GM23338 (cell line): ENCODE measurements at regions not wholly inside any gene's neighbourhood (a gene's known extent, or its start where the extent isn't known, plus 50 kb on each side); places are given as distances from the start of the nearest gene placed in this dataset.

Experiments used
- ATAC-seq: fragments of 200-7000 bp; cut with Tn5 transposase; 3 replicates; pipeline ENCODE4 v1.9.1; 2020
- DNase-seq: peaks from one replicate; pipeline ENCODE4 v3.0.0-alpha.2; 2015; ENCODE audit warnings: low spot score
- H2AFZ ChIP-seq: fragments of 200-600 bp; sonication (generic); 2 replicates; pipeline ENCODE4 v1.8.0; 2016; ENCODE audit warnings: antibody characterized with exemption, mild to moderate bottlenecking, moderate library complexity
- H3F3A ChIP-seq: fragments of 200-600 bp; sonication (generic); replicated peaks from 2 replicates; pipeline ENCODE4 v1.8.0; 2017; ENCODE audit warnings: antibody characterized with exemption, mixed run types, low read depth
- H3K27ac ChIP-seq: fragments of 200-600 bp; sonication (generic); 2 replicates; pipeline ENCODE4 v1.6.1; 2016; ENCODE audit warnings: low read depth
- H3K27me3 ChIP-seq: fragments of 200-600 bp; sonication (generic); 2 replicates; pipeline ENCODE4 v1.8.0; 2016; ENCODE audit warnings: mild to moderate bottlenecking, mixed run types, moderate library complexity; ENCODE audit not compliant: insufficient read depth
- H3K36me3 ChIP-seq: fragments of 200-600 bp; sonication (generic); 2 replicates; pipeline ENCODE4 v1.8.0; 2016; ENCODE audit warnings: mild to moderate bottlenecking; ENCODE audit not compliant: insufficient read depth
- H3K4me1 ChIP-seq: fragments of 200-600 bp; sonication (generic); 2 replicates; pipeline ENCODE4 v1.8.0; 2016; ENCODE audit warnings: mild to moderate bottlenecking, moderate library complexity; ENCODE audit not compliant: insufficient read depth
- H3K4me2 ChIP-seq: fragments of 200-600 bp; sonication (generic); 2 replicates; pipeline ENCODE4 v1.7.1; 2017; ENCODE audit warnings: mixed run types
- H3K4me3 ChIP-seq: fragments of 200-600 bp; sonication (generic); 2 replicates; pipeline ENCODE4 v1.6.1; 2016; ENCODE audit warnings: mixed run types
- H3K79me2 ChIP-seq: fragments of 200-600 bp; sonication (generic); replicated peaks from 2 replicates; pipeline ENCODE4 v1.8.0; 2017; ENCODE audit warnings: mild to moderate bottlenecking; ENCODE audit not compliant: insufficient read depth
- H3K9me2 ChIP-seq: fragments of 200-600 bp; sonication (generic); 2 replicates; pipeline ENCODE4 v1.8.0; 2017; ENCODE audit not compliant: insufficient read depth
- H4K20me1 ChIP-seq: fragments of 200-600 bp; sonication (generic); replicated peaks from 2 replicates; pipeline ENCODE4 v1.8.0; 2017; ENCODE audit warnings: mild to moderate bottlenecking; ENCODE audit not compliant: insufficient read depth
- H3K27ac Mint-ChIP-seq: 2 replicates; pipeline ENCODE4 v1.8.0; 2020; ENCODE audit warnings: inconsistent platforms, mild to moderate bottlenecking, moderate library complexity, mixed read lengths
- H3K27me3 Mint-ChIP-seq: 3 replicates; pipeline ENCODE4 v1.8.0; 2022; ENCODE audit warnings: low read depth, mild to moderate bottlenecking, moderate library complexity, mixed read lengths, inconsistent platforms; ENCODE audit not compliant: insufficient read depth, poor library complexity
- H3K36me3 Mint-ChIP-seq: 3 replicates; pipeline ENCODE4 v1.8.0; 2021; ENCODE audit warnings: low read depth, mild to moderate bottlenecking, inconsistent platforms, moderate library complexity, mixed read lengths
- H3K4me1 Mint-ChIP-seq: 3 replicates; pipeline ENCODE4 v1.8.0; 2020; ENCODE audit warnings: mild to moderate bottlenecking, inconsistent platforms, mixed read lengths
- H3K4me3 Mint-ChIP-seq: 3 replicates; pipeline ENCODE4 v1.8.0; 2021; ENCODE audit warnings: moderate library complexity, mild to moderate bottlenecking, inconsistent platforms, mixed read lengths
- H3K9me3 Mint-ChIP-seq: 3 replicates; pipeline ENCODE4 v1.8.0; 2020; ENCODE audit warnings: moderate library complexity, mild to moderate bottlenecking, inconsistent platforms, mixed read lengths
- CREB1 ChIP-seq: fragments of 250-450 bp; sonication (Bioruptor Pico); IDR thresholded peaks from 2 replicates; pipeline ENCODE4 v1.5.0; 2020; ENCODE audit warnings: low read depth, mild to moderate bottlenecking, moderate library complexity
- CTCF ChIP-seq, 2 experiments: fragments of 200-600 bp in 1 of 2; sonication (generic) in 1 of 2; conservative IDR thresholded peaks; 2 replicates each; pipeline versions ENCODE4 v1.5.1 to v1.6.1; 2016 to 2017; ENCODE audit warnings: antibody characterized with exemption in 2 of 2, low read depth in 2 of 2, mild to moderate bottlenecking in 2 of 2, moderate library complexity in 1 of 2
- ETS1 ChIP-seq: IDR thresholded peaks from 2 replicates; pipeline ENCODE4 v1.6.1; 2016; ENCODE audit warnings: antibody characterized with exemption
- EZH2 ChIP-seq: fragments of 200-600 bp; sonication (generic); IDR thresholded peaks from one replicate; pipeline ENCODE4 v1.8.0; 2017; ENCODE audit warnings: antibody characterized with exemption, mild to moderate bottlenecking, low read depth; ENCODE audit not compliant: unreplicated experiment
- EZH2phosphoT487 ChIP-seq: fragments of 200-600 bp; sonication (generic); IDR thresholded peaks from one replicate; pipeline ENCODE4 v1.8.1; 2018; ENCODE audit warnings: antibody characterized with exemption; ENCODE audit not compliant: unreplicated experiment
- JUNB ChIP-seq: IDR thresholded peaks from one replicate; pipeline ENCODE4 v1.6.1; 2016; ENCODE audit warnings: antibody characterized with exemption; ENCODE audit not compliant: unreplicated experiment
- NANOG ChIP-seq: IDR thresholded peaks from 2 replicates; pipeline ENCODE4 v1.6.1; 2016; ENCODE audit warnings: antibody characterized with exemption, borderline replicate concordance
- POLR2AphosphoS5 ChIP-seq: IDR thresholded peaks from 2 replicates; pipeline ENCODE4 v1.6.1; 2016; ENCODE audit warnings: antibody characterized with exemption, low read depth
- REST ChIP-seq: IDR thresholded peaks from one replicate; pipeline ENCODE4 v1.6.1; 2018; ENCODE audit warnings: antibody characterized with exemption; ENCODE audit not compliant: unreplicated experiment
- STAT1 ChIP-seq: IDR thresholded peaks from one replicate; pipeline ENCODE4 v1.6.1; 2016; ENCODE audit warnings: antibody characterized with exemption; ENCODE audit not compliant: unreplicated experiment
- ZNF114 ChIP-seq: fragments of 250-450 bp; sonication (Bioruptor Pico); IDR thresholded peaks from 2 replicates; pipeline ENCODE4 v1.5.0; 2020; ENCODE audit warnings: mild to moderate bottlenecking, moderate library complexity
- ZNF331 ChIP-seq: fragments of 250-450 bp; sonication (Bioruptor Pico); IDR thresholded peaks from 2 replicates; pipeline ENCODE4 v1.5.0; 2020; ENCODE audit warnings: low read depth, mild to moderate bottlenecking, moderate library complexity
- ZNF462 ChIP-seq: fragments of 250-450 bp; sonication (Bioruptor Pico); IDR thresholded peaks from 2 replicates; pipeline ENCODE4 v1.5.0; 2020; ENCODE audit warnings: mild to moderate bottlenecking, moderate library complexity

GRCh38 chr18:70693246-70693645, 404.4 kb downstream of the SOCS6 start:
- no peak overlapping the region for H3K27ac Mint-ChIP-seq
- DNase-seq: no peak
- no peak for ATAC-seq
- Histone ChIP-seq H3K27me3 (no peaks in the 10 kb centered on the region), H3K4me3 (no peak overlapping the region), H3K36me3 (peaks cover 4% of the 10 kb centered on the region; the same call in 1 of the 2 replicates), H3K4me1 (no peaks in the 10 kb centered on the region), H3K4me2 (no peak overlapping the region), H3K27ac (no peak overlapping the region), H3F3A (no peaks in the 10 kb centered on the region), H3K79me2 (no peaks in the 10 kb centered on the region), H4K20me1 (no peaks in the 10 kb centered on the region), H2AFZ (no peak overlapping the region), H3K9me2 (no peaks in the 10 kb centered on the region)
- no peak overlapping the region for H3K4me3 Mint-ChIP-seq
- no peaks in the 10 kb centered on the region for H3K4me1 Mint-ChIP-seq
- peaks cover 2% of the 10 kb centered on the region for H3K27me3 Mint-ChIP-seq
- peaks cover 29% of the 10 kb centered on the region for H3K36me3 Mint-ChIP-seq
- TF ChIP-seq POLR2AphosphoS5 (no peak), NANOG (no peak), JUNB (no peak), ZNF114 (CRISPR knock-in tag) (no peak), REST (no peak), ZNF462 (CRISPR knock-in tag) (no peak), STAT1 (no peak), EZH2phosphoT487 (no peak), ZNF331 (CRISPR knock-in tag) (no peak), CTCF (conservative IDR thresholded peaks at IDR 0.05; ENCODE audit: low read depth in 2 of 2) (no peak), ETS1 (no peak), CREB1 (no peak), EZH2 (no peak)
- H3K9me3 Mint-ChIP-seq: peaks cover 85% of the 10 kb centered on the region
